Activated T-helper 2 cell treated with anti-CD3 and anti-CD28 coated beads, Interferon-gamma antibody, Interleukin-2, Interleukin-4, amounts not matched to agents 10 μg/mL and 5 μg/mL and 100 μg/mL, durations not matched to agents 14 hours and 24 hours and 36 hours (primary cell): ENCODE measurements at regions not wholly inside any gene's neighbourhood (a gene's known extent, or its start where the extent isn't known, plus 50 kb on each side); places are given as distances from the start of the nearest gene placed in this dataset.

ENCODE experiments used
- DNase-seq: peaks from one replicate; pipeline ENCODE4 v3.0.0; 2021; ENCODE audit warnings: low spot score
- H3K27ac Mint-ChIP-seq: one replicate; pipeline ENCODE4 v1.8.0; 2021; ENCODE audit warnings: mixed read lengths
- H3K27me3 Mint-ChIP-seq: one replicate; pipeline ENCODE4 v1.8.0; 2021; ENCODE audit warnings: low read depth, mixed read lengths
- H3K36me3 Mint-ChIP-seq: one replicate; pipeline ENCODE4 v1.8.0; 2021; ENCODE audit warnings: low read depth, mixed read lengths
- H3K4me1 Mint-ChIP-seq: one replicate; pipeline ENCODE4 v1.8.0; 2021; ENCODE audit warnings: low read depth, mixed read lengths
- H3K4me3 Mint-ChIP-seq: one replicate; pipeline ENCODE4 v1.8.0; 2021; ENCODE audit warnings: low read depth, mild to moderate bottlenecking, moderate library complexity, mixed read lengths
- H3K9me3 Mint-ChIP-seq: one replicate; pipeline ENCODE4 v1.8.0; 2021; ENCODE audit warnings: mixed read lengths
- intact Hi-C: fragments of 100-400 bp; cut with micrococcal nuclease; formaldehyde crosslinking; loops from one replicate; pipeline ENCODE4 v1.15.1; 2023

DNA sequence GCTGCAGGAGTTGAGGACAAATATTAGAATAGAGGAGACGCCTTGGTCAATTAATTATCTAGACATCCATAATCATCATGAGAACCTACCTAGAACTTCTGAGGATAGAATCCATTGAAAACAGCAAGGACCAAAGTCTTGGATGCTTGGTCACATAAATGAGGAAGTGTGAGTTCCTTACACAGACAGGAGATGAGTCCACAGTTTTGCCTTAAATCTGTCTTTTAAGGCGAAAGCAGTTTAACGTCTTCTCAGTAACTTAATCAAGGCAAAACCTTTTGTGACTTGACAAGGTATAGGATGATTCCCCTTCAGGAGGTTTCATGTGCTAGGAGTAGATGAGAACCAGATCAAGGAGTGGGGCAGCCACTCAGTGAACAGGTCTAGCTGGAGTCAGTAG lies 1783.2 kb upstream of the CELF4 start:
- Mint-ChIP-seq H3K36me3 (no peaks in the 10 kb centered on the region), H3K4me1 (no peaks in the 10 kb centered on the region), H3K9me3 (no peaks in the 10 kb centered on the region), H3K4me3 (no peak overlapping the region), H3K27me3 (no peaks in the 10 kb centered on the region), H3K27ac (no peak overlapping the region)
- DNase-seq = no peak
- intact Hi-C loops = no loop called here

DNA sequence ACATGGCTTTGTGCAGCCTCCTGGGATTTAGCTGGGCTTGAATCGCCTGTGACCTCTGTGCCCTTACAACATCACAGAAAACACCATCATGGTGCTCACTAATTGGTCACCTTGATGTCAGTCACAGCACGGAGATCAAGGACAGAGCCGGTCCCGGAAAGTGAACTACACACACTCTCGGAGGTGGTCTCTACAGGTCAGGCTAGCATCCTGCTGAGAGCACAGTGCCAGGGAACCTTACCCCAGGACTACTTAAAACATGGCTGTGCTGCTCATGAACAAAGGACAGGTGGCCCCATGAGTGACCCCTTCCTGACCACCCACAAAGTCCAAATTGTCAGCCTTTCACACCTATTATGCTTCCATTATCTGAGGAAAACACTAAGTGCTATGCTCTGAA lies 1782.1 kb upstream of the CELF4 start:
- no peaks in the 10 kb centered on the region for H3K4me1 Mint-ChIP-seq
- H3K9me3 Mint-ChIP-seq = peaks cover 8% of the 10 kb centered on the region
- no peaks in the 10 kb centered on the region for H3K27me3 Mint-ChIP-seq
- H3K4me3 Mint-ChIP-seq = no peak overlapping the region
- intact Hi-C loops = no loop called here
- no peak overlapping the region for H3K27ac Mint-ChIP-seq
- H3K36me3 Mint-ChIP-seq = no peaks in the 10 kb centered on the region
- DNase-seq = no peak

GRCh38 chr18:39346916-39347315 lies 1781.3 kb upstream of the CELF4 start:
- H3K36me3 Mint-ChIP-seq = no peaks in the 10 kb centered on the region
- H3K4me1 Mint-ChIP-seq = no peaks in the 10 kb centered on the region
- H3K4me3 Mint-ChIP-seq = no peak overlapping the region
- H3K9me3 Mint-ChIP-seq = peaks cover 13% of the 10 kb centered on the region
- H3K27me3 Mint-ChIP-seq = no peaks in the 10 kb centered on the region
- H3K27ac Mint-ChIP-seq = no peak overlapping the region
- DNase-seq = no peak
- intact Hi-C loops = no loop called here

DNA sequence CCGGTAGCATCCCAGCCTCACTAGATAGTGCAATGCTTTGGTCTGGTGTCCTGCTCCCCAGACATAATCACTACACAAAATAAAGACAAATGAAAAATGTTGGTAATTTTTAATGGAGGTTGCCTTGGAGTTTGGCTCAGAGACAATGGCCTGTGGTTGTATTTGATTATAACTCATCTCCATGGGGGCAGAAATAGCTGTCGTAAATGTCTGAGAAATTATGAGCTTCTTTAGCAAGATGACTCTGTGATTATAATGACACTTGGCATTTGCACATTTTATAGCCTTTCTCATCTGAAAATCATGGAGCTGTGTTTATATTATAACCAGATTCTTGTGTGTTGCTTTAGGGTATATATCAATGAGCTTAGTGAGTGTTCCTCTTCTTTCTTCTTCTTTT lies 1779.7 kb upstream of the CELF4 start:
- H3K4me1 Mint-ChIP-seq = no peaks in the 10 kb centered on the region
- H3K27ac Mint-ChIP-seq = no peak overlapping the region
- no peaks in the 10 kb centered on the region for H3K27me3 Mint-ChIP-seq
- no peak overlapping the region for H3K4me3 Mint-ChIP-seq
- H3K9me3 Mint-ChIP-seq = peaks cover 14% of the 10 kb centered on the region
- no peaks in the 10 kb centered on the region for H3K36me3 Mint-ChIP-seq
- DNase-seq = no peak
- intact Hi-C loops = no loop called here

- H3K36me3 Mint-ChIP-seq = no peaks in the 10 kb centered on the region
- no peaks in the 10 kb centered on the region for H3K4me1 Mint-ChIP-seq
- intact Hi-C loops = no loop called here
Observed at GRCh38 chr18:39344487-39344886, 1778.9 kb upstream of the CELF4 start.

GRCh38 chr18:39341129-39341528 lies 1775.5 kb upstream of the CELF4 start:
- Mint-ChIP-seq H3K27ac (no peak overlapping the region), H3K36me3 (no peaks in the 10 kb centered on the region), H3K9me3 (peaks cover 20% of the 10 kb centered on the region), H3K27me3 (no peaks in the 10 kb centered on the region), H3K4me3 (no peak overlapping the region), H3K4me1 (no peaks in the 10 kb centered on the region)
- DNase-seq = no peak
- intact Hi-C loops = no loop called here

More at GRCh38 chr18:39344487-39344886, 1778.9 kb upstream of the CELF4 start:
- DNase-seq = no peak
- H3K9me3 Mint-ChIP-seq = peaks cover 20% of the 10 kb centered on the region
- H3K27ac Mint-ChIP-seq = no peak overlapping the region
- no peaks in the 10 kb centered on the region for H3K27me3 Mint-ChIP-seq
- no peak overlapping the region for H3K4me3 Mint-ChIP-seq

GRCh38 chr18:39340418-39340817 lies 1774.8 kb upstream of the CELF4 start:
- H3K4me1 Mint-ChIP-seq = no peaks in the 10 kb centered on the region
- no peak overlapping the region for H3K4me3 Mint-ChIP-seq
- H3K9me3 Mint-ChIP-seq = peaks cover 20% of the 10 kb centered on the region
- no peaks in the 10 kb centered on the region for H3K36me3 Mint-ChIP-seq
- no peak for DNase-seq
- no peaks in the 10 kb centered on the region for H3K27me3 Mint-ChIP-seq
- no peak overlapping the region for H3K27ac Mint-ChIP-seq
- intact Hi-C loops = no loop called here

GRCh38 chr18:39329496-39330275 lies 1764.1 kb upstream of the CELF4 start:
- Mint-ChIP-seq H3K4me3 (no peak overlapping the region), H3K9me3 (no peaks in the 10 kb centered on the region), H3K36me3 (no peaks in the 10 kb centered on the region), H3K27ac (no peak overlapping the region), H3K4me1 (no peaks in the 10 kb centered on the region), H3K27me3 (no peaks in the 10 kb centered on the region)
- no peak for DNase-seq
- intact Hi-C loops = no loop called here

DNA sequence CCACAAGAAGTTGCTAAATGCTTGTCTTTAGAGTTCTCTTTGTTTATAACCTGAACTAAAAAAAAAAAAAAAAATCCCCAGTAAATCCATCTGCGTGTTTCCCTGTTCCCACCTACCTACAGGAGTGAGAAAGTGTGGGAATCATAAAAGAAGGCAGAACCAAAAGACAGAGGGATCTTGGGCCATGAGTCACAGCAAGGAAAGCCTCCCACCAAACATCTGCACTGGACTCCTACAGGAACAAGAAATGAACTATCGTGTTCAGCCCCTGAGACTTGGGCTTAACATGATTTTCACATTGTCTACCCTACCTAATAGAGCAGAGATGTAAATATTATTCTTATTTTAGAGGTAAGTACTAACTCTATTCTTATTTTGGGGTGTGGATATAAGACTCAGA lies 1761.2 kb upstream of the CELF4 start:
- H3K27ac Mint-ChIP-seq = no peak overlapping the region
- H3K27me3 Mint-ChIP-seq = no peaks in the 10 kb centered on the region
- no peaks in the 10 kb centered on the region for H3K36me3 Mint-ChIP-seq
- DNase-seq = no peak
- no peaks in the 10 kb centered on the region for H3K9me3 Mint-ChIP-seq
- no peaks in the 10 kb centered on the region for H3K4me1 Mint-ChIP-seq
- intact Hi-C loops = no loop called here
- H3K4me3 Mint-ChIP-seq = no peak overlapping the region

DNA sequence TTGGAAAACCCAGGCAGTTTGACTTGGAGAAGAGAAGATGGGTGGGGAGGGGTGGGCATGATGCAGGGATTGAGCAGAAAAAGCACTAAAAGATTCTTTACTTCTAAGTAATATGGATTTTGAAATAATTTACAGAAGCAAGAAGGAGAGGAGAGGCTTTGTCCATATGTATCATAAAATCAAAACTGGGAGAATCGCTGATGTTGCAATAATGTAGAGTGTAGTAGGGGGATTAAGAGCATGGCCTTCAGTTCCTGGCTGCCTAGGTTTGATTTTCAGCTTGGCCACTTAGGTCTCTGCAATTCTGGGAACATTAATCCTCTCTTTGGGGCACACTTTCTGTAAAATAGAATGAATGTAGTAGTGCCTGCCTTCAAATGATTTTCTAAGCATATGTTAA lies 1760.4 kb upstream of the CELF4 start:
- Mint-ChIP-seq H3K4me1 (no peaks in the 10 kb centered on the region), H3K36me3 (no peaks in the 10 kb centered on the region), H3K9me3 (no peaks in the 10 kb centered on the region), H3K27me3 (no peaks in the 10 kb centered on the region), H3K4me3 (no peak overlapping the region), H3K27ac (no peak overlapping the region)
- intact Hi-C loops = no loop called here
- no peak for DNase-seq

- Mint-ChIP-seq H3K27ac (no peak overlapping the region), H3K4me1 (no peaks in the 10 kb centered on the region), H3K9me3 (no peaks in the 10 kb centered on the region), H3K4me3 (no peak overlapping the region), H3K27me3 (no peaks in the 10 kb centered on the region), H3K36me3 (no peaks in the 10 kb centered on the region)
- DNase-seq = no peak
- intact Hi-C loops = no loop called here
Observed at GRCh38 chr18:39319141-39319540, 1753.5 kb upstream of the CELF4 start.

DNA sequence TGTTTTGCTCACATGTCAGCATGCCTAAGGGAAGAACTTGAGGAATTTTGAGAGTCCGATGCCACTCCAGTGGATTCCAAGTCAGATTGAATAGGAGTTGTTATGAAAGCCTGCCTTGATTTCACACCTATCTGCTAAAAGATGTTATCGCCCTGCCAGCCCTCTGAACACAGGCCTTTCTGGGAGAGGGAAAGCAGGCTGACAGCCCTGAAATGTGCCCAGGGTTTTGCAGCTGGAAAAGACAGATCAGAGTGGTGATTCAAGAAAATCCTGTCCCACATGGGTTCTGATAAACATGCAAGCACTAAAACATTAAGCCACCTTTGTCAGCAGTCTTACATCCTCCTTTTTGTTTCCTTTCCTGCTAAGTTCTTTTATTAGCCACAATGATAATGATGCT lies 1752.9 kb upstream of the CELF4 start:
- H3K36me3 Mint-ChIP-seq = no peaks in the 10 kb centered on the region
- intact Hi-C loops = no loop called here
- DNase-seq = no peak
- H3K4me1 Mint-ChIP-seq = no peaks in the 10 kb centered on the region
- H3K27ac Mint-ChIP-seq = no peak overlapping the region
- no peaks in the 10 kb centered on the region for H3K27me3 Mint-ChIP-seq
- H3K4me3 Mint-ChIP-seq = no peak overlapping the region
- H3K9me3 Mint-ChIP-seq = no peaks in the 10 kb centered on the region

DNA sequence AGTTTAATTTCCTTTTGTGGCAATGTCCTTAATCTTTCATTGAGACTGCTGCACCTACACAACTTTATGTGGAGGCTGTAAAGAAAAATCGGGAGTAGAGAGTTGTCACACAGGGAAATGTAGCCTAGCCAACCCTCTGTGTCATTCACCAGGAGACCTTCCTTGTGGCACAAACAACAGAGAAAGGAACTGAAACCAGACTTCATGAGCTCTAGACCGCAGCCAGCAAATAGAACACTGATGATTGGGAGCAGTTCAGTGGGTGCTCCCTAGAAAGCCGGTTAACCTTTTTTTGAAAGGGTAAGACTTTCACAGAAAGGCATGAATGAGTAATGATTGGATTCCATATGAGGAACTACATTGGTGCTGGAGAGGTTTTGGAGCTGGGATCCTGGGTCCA lies 1752.4 kb upstream of the CELF4 start:
- no peaks in the 10 kb centered on the region for H3K4me1 Mint-ChIP-seq
- no peaks in the 10 kb centered on the region for H3K9me3 Mint-ChIP-seq

GRCh38 chr18:39314595-39314994 lies 1749.0 kb upstream of the CELF4 start:
- Mint-ChIP-seq H3K4me1 (no peaks in the 10 kb centered on the region), H3K27me3 (no peaks in the 10 kb centered on the region), H3K4me3 (no peak overlapping the region), H3K9me3 (no peaks in the 10 kb centered on the region), H3K27ac (no peak overlapping the region), H3K36me3 (no peaks in the 10 kb centered on the region)
- intact Hi-C loops = no loop called here
- DNase-seq = no peak

More for the DNA sequence above, 1752.4 kb upstream of the CELF4 start:
- Mint-ChIP-seq H3K27me3 (no peaks in the 10 kb centered on the region), H3K27ac (no peak overlapping the region), H3K36me3 (no peaks in the 10 kb centered on the region), H3K4me3 (no peak overlapping the region)
- intact Hi-C loops = no loop called here
- no peak for DNase-seq
